ENCODE measurements at regions not wholly inside any gene's neighbourhood (a gene's known extent, or its start where the extent isn't known, plus 50 kb on each side); places are given as distances from the start of the nearest gene placed in this dataset.
A peak's percentile ranks its signal among the peaks of the same experiment; 100 is the strongest.
"Not testable (repeated sequence)": the region's sequence is repeated elsewhere in the genome, so short reads cannot be mapped to it uniquely, and the experiment has no call there.

DNA sequence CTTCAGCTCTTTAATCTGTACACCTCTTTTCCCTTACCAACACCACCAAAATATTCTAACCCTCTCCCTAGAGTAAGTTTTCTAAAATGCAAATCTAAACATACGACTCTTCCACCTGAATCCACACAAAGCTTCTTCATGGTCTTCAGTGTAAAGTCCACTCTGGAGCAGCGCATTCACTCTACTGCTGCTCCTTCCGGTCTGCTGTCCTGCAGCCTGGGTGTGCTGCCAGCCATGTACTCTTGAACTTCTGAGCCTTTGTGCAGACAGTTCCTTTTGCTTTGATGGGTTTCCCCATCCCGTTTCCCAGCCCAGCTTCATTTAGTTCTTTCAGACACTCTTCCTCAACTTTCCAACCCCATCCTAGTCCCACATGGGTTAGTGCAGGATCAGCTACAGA lies 108.7 kb upstream of the SGK1 start:
- no peak overlapping the region for H3K4me3 ChIP-seq (replicated peaks in 1 of 2; ENCODE audit: low read depth in 2 of 2, low read length in 2 of 2)
- DNase-seq (ENCODE audit: low read depth in 2 of 2) = no peak
- TF ChIP-seq, protein P1, sequence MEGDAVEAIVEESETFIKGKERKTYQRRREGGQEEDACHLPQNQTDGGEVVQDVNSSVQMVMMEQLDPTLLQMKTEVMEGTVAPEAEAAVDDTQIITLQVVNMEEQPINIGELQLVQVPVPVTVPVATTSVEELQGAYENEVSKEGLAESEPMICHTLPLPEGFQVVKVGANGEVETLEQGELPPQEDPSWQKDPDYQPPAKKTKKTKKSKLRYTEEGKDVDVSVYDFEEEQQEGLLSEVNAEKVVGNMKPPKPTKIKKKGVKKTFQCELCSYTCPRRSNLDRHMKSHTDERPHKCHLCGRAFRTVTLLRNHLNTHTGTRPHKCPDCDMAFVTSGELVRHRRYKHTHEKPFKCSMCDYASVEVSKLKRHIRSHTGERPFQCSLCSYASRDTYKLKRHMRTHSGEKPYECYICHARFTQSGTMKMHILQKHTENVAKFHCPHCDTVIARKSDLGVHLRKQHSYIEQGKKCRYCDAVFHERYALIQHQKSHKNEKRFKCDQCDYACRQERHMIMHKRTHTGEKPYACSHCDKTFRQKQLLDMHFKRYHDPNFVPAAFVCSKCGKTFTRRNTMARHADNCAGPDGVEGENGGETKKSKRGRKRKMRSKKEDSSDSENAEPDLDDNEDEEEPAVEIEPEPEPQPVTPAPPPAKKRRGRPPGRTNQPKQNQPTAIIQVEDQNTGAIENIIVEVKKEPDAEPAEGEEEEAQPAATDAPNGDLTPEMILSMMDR (IDR thresholded peaks at IDR 0.05; ENCODE audit: low read depth, low read length) = no peak

DNA sequence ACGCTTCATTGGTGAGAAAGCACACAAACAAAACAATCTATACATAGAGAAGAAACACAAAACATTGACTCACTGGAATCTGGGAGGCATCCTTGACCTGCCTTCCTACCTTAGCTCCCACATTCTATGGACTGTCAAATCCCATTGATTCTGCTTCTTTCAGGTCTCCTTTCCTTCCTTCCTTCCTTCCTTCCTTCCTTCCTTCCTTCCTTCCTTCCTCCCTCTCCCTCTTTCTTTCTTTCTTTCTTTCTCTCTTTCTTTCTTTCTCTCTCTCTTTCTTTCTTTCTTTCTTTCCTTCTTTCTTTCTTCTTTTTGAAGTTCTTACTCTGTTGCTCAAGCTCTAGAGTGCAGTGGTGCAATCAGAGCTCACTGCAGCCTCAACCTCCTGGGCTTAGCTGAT lies 108.0 kb upstream of the SGK1 start:
- not testable (repeated sequence) for H3K4me3 ChIP-seq (replicated peaks in 1 of 2; ENCODE audit: low read depth in 2 of 2, low read length in 2 of 2); DNase-seq (ENCODE audit: low read depth in 2 of 2)

DNA sequence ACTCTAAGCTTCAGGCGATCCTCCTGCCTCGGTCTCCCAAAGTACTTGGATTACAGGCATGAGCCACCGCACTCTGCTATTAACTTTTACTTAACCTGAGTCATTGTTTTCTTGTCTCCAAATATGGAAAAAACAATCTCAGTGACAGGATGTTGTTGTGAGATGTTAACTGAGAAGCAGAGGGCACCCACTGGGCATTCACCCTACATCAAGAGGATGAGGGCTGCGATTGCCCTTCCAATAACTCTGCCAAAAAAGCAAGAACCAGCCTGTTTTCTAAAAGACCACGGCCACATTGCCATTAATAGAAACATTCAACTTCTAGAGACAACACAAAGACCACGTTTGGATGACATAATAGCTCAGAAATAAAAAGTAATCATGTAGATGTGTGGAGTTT lies 107.6 kb upstream of the SGK1 start:
- peak in 1 of 2 donors; percentile 67 for DNase-seq (ENCODE audit: low read depth in 2 of 2)
- no peak overlapping the region for H3K4me3 ChIP-seq (replicated peaks in 1 of 2; ENCODE audit: low read depth in 2 of 2, low read length in 2 of 2)
- TF ChIP-seq, protein P1 (IDR thresholded peaks at IDR 0.05; ENCODE audit: low read depth, low read length) = no peak

DNA sequence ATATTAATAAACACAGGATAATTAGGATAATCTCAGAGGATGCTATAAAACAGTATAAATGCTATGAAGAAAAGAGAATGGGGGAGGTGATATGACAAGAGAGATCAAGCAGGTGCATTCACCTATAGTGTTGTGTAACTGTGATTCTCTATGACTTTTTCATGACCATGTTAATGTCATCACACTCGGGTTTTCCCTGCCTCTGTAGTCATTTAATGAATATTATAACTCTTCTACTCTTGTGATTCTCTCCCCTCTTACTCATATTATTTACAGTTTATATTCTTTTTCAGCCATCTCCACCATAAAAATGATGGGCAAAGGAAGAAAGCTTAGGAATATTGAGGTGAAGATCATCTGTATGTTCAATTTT lies 106.9 kb upstream of the SGK1 start:
- TF ChIP-seq, protein P1 (IDR thresholded peaks at IDR 0.05; ENCODE audit: low read depth, low read length) = no peak
- no peak for DNase-seq (ENCODE audit: low read depth in 2 of 2)
- no peak overlapping the region for H3K4me3 ChIP-seq (replicated peaks in 1 of 2; ENCODE audit: low read depth in 2 of 2, low read length in 2 of 2)

DNA sequence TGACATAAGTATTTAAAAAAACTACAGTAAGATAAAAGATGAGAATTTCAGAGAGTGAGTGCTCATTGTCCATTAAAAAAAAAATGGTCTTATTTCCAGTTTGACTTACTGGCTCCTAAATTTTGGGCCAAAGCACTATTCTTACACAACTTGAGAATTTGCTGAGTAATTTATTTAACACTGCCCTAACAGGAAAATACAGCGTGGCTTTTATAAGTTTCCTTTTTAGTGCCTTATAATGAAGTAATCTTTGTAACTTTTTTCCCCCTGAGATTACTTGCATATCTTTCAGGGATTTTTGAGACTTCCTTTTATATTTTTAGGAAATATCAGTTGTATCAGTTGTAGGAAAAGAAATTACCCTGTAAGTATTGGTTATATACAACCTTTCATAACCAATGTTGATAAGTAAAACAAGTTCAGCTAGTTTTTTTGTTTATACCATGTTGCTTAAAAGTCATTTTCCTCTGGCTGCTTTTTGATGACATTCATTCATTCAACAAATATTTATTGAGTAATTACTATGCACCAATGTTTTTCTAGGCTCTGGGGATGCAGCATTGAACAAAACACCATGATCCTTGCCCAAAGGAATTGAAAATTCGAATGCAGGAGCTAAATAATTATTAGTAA lies 106.4 kb upstream of the SGK1 start:
- DNase-seq (ENCODE audit: low read depth in 2 of 2) = peak; percentile 71 to 74
- no peak overlapping the region for H3K4me3 ChIP-seq (replicated peaks in 1 of 2; ENCODE audit: low read depth in 2 of 2, low read length in 2 of 2)
- TF ChIP-seq, protein P1 (IDR thresholded peaks at IDR 0.05; ENCODE audit: low read depth, low read length) = no peak

DNA sequence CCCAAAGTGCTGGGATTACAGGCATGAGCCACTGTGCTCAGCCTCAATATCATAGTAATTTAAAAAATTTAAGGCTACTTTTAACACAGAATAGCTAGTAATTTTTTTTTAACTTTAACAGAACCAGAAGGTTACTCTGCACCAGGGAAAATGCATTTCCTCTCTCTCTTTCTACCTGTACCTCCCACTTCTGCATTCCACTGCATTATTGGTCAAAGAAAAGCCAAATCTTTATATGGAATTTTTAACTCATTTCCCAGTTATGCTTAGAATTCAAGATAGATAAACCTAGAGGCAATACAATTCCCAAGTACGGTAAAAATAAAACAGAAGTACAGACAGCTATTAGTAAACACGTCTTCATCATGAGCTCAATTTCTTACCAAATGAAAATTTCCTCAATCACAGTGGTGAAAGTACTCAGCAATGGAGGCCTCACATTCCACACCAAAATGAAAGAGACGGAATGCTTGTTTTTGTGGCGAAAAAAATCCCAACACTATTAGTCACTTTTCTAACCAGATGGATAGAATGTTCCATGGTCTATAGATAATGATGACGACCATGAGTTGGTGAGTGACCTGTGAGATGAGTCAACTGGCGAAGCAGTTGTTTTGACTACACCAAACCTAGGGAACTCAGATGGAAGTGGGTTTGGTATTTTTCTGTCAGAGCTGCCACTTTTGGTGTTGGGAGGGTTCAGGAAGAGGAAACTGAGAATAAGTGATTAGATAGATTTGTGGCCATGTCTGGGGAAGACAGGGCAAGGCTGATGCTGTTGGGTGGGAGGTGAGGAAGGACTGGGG lies 104.7 kb upstream of the SGK1 start:
- H3K4me3 ChIP-seq (replicated peaks in 1 of 2; ENCODE audit: low read depth in 2 of 2, low read length in 2 of 2) = no peak overlapping the region
- TF ChIP-seq, protein P1 (IDR thresholded peaks at IDR 0.05; ENCODE audit: low read depth, low read length) = no peak
- peak; percentile 96 to 99 for DNase-seq (ENCODE audit: low read depth in 2 of 2)

DNA sequence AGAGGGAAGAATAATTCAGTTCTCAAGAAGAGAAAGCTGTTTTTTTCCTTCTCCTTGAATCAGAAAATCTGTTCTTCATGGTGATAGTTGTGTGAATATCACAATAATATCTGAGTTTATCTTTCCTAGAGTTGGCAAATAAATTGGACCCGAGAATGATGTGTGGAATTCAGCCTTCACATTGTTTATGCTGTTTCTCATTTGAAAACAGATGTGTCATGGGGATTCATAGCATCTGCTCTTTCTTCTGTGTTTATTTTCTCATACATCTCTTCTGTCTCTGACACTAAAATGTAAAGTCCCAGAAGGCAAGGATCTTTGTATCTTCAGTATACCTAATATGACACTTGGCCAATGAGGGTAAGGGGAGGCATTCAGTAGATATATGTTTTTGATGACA lies 103.6 kb upstream of the SGK1 start:
- peak; percentile 53 to 85 for DNase-seq (ENCODE audit: low read depth in 2 of 2)
- TF ChIP-seq, protein P1 (IDR thresholded peaks at IDR 0.05; ENCODE audit: low read depth, low read length) = no peak
- no peak overlapping the region for H3K4me3 ChIP-seq (replicated peaks in 1 of 2; ENCODE audit: low read depth in 2 of 2, low read length in 2 of 2)

All from cardiac fibroblast (primary cell).